Effector memory CD4-positive, alpha-beta T cell (primary cell): ENCODE measurements at regions not wholly inside any gene's neighbourhood (a gene's known extent, or its start where the extent isn't known, plus 50 kb on each side); places are given as distances from the start of the nearest gene placed in this dataset.

Experiments
- DNase-seq, 3 donors: peaks; one replicate each; pipeline ENCODE4 v3.0.0-alpha.2; 2020
- H3K27ac ChIP-seq: 2 replicates; pipeline ENCODE4 v1.7.0; 2013; ENCODE audit warnings: mild to moderate bottlenecking, low read length, moderate library complexity; ENCODE audit not compliant: insufficient read depth, poor library complexity, severe bottlenecking
- H3K27me3 ChIP-seq: replicated peaks from 2 replicates; pipeline ENCODE4 v1.7.0; 2013; ENCODE audit warnings: mild to moderate bottlenecking, low read length; ENCODE audit not compliant: insufficient read depth, control insufficient read depth, poor library complexity, severe bottlenecking
- H3K36me3 ChIP-seq: 2 replicates; pipeline ENCODE4 v1.7.0; 2013; ENCODE audit warnings: mild to moderate bottlenecking, low read length, moderate library complexity; ENCODE audit not compliant: control insufficient read depth, insufficient read depth
- H3K4me1 ChIP-seq: 2 replicates; pipeline ENCODE4 v1.7.0; 2013; ENCODE audit warnings: low read length, mild to moderate bottlenecking; ENCODE audit not compliant: control insufficient read depth, insufficient read depth, poor library complexity, severe bottlenecking
- H3K4me3 ChIP-seq: 2 replicates; pipeline ENCODE4 v1.7.0; 2013; ENCODE audit warnings: low read length, low read depth, mild to moderate bottlenecking; ENCODE audit not compliant: insufficient read depth, poor library complexity, severe bottlenecking
- H3K9me3 ChIP-seq: 2 replicates; pipeline ENCODE4 v1.7.0; 2013; ENCODE audit warnings: mild to moderate bottlenecking, low read length, moderate library complexity; ENCODE audit not compliant: control insufficient read depth

- Histone ChIP-seq H3K9me3 (no peaks in the 10 kb centered on the region), H3K4me3 (no peak overlapping the region), H3K27me3 (no peaks in the 10 kb centered on the region), H3K27ac (no peak overlapping the region), H3K4me1 (no peaks in the 10 kb centered on the region), H3K36me3 (no peaks in the 10 kb centered on the region)
- no peak for DNase-seq
Measured at GRCh38 chr4:177131736-177132135, 177.9 kb upstream of the NEIL3 start.

DNA sequence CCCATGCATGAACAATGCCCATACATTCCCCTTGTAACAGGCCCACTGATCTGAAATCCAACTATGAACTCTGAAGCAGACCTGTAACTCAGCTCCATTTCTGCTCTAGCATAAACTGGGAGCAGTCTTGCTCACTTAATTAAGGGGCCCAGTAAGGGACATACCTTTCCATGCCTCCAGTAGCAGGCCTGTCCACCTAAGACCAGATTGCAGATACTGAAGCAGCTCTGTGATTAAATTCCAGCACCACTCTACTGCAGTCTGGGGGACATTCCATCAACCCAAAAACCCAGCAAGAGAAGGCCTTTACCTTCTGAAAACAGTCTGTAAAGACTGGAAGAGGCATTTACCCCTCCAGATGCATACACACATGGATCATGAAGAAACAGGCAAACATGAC is 162.0 kb upstream of the NEIL3 start:
- no peaks in the 10 kb centered on the region for H3K36me3 ChIP-seq
- DNase-seq, result no peak
- H3K4me1 ChIP-seq, result no peaks in the 10 kb centered on the region
- H3K27me3 ChIP-seq, result no peaks in the 10 kb centered on the region
- no peaks in the 10 kb centered on the region for H3K9me3 ChIP-seq
- H3K27ac ChIP-seq, result no peak overlapping the region
- H3K4me3 ChIP-seq, result no peak overlapping the region

DNA sequence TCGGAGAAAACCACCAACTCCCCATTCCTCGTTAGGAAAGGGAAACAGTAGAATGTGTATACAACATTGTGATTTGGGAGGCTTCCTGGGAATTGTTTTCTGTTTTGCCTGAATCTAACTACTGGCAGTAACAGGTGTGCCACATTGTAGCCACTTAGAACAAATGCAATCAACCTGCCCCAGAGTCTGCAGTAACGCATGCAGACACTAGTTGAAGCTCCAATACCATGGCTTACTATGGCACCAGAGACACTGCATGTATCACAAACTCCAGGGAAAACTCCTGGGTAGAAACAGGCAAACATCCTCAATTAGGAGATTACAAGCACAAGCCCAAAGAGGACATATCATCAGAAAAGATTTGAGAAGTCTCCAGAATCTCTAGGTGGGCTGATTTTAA is 154.2 kb upstream of the NEIL3 start:
- no peaks in the 10 kb centered on the region for H3K4me1 ChIP-seq
- no peak overlapping the region for H3K27ac ChIP-seq
- DNase-seq, result no peak
- H3K4me3 ChIP-seq, result no peak overlapping the region
- H3K36me3 ChIP-seq, result no peaks in the 10 kb centered on the region
- H3K9me3 ChIP-seq, result no peaks in the 10 kb centered on the region
- no peaks in the 10 kb centered on the region for H3K27me3 ChIP-seq

GRCh38 chr4:177159600-177159999 is 150.1 kb upstream of the NEIL3 start:
- H3K4me3 ChIP-seq, result no peak overlapping the region
- H3K27ac ChIP-seq, result no peak overlapping the region
- DNase-seq, result no peak
- no peaks in the 10 kb centered on the region for H3K9me3 ChIP-seq
- H3K36me3 ChIP-seq, result no peaks in the 10 kb centered on the region
- no peaks in the 10 kb centered on the region for H3K4me1 ChIP-seq
- no peaks in the 10 kb centered on the region for H3K27me3 ChIP-seq

DNA sequence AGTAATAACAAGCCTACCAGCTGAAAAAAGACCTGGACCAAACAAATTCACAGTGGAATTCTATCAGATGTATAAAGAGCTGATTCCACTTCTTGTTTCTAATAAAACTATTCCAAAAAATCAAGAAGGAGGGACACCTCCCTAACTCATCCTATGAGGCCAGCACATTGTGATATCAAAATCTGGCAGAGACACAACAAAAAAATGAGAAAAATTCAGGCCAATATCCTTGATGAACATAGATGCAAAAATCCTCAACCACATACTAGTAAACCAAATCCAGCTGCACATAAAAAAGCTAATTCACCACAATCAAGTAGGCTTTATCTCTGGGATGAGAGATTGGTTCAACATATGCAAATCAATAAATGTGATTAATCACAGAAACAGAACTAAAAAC is 147.9 kb upstream of the NEIL3 start:
- Histone ChIP-seq H3K36me3 (no peaks in the 10 kb centered on the region), H3K27me3 (no peaks in the 10 kb centered on the region), H3K27ac (no peak overlapping the region), H3K4me1 (no peaks in the 10 kb centered on the region), H3K4me3 (no peak overlapping the region), H3K9me3 (no peaks in the 10 kb centered on the region)
- DNase-seq, result no peak

DNA sequence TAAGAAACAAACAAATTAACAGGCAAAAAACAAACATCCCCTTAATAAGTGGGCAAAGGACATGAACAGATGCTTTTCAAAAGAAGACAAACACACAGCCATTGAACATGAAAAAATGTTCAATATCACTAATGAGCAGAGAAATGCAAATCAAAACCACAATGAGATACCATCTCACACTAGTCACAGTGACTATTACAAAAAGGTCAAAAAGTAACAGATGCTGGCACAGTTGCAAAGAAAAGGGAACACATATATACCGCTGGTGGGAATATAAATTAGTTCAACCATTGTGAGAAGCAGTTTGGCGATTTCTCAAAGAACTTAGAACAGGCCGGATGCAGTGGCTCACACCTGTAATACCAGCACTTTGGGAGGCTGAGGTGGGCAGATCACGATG is 146.1 kb upstream of the NEIL3 start:
- Histone ChIP-seq H3K4me1 (no peaks in the 10 kb centered on the region), H3K36me3 (no peaks in the 10 kb centered on the region), H3K9me3 (no peaks in the 10 kb centered on the region), H3K27ac (no peak overlapping the region), H3K4me3 (no peak overlapping the region), H3K27me3 (no peaks in the 10 kb centered on the region)
- DNase-seq, result no peak

GRCh38 chr4:177171588-177171987 is 138.1 kb upstream of the NEIL3 start:
- H3K9me3 ChIP-seq, result no peaks in the 10 kb centered on the region
- no peak overlapping the region for H3K4me3 ChIP-seq

DNA sequence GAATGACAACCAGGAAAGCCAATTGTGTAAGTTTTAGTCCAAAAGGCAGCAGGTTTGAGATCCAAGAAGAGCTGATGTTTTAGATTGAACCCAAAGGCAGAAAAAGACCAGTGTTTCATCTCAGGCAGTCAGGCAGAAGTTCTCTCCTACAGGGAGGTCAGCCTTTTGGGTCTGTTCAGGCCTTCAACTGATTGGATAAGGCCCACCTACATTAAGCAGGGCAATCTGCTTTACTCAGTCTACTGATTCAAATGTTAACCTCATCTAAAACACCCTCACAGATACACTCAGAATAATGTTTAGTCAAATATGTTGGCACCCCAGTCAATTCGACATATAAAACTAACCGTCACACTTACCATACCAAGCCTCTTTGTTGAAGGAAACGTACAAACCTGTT is 134.2 kb upstream of the NEIL3 start:
- Histone ChIP-seq H3K4me1 (no peaks in the 10 kb centered on the region), H3K27ac (no peak overlapping the region), H3K27me3 (no peaks in the 10 kb centered on the region), H3K4me3 (no peak overlapping the region), H3K9me3 (no peaks in the 10 kb centered on the region), H3K36me3 (no peaks in the 10 kb centered on the region)
- no peak for DNase-seq

More at GRCh38 chr4:177171588-177171987, 138.1 kb upstream of the NEIL3 start:
- DNase-seq, result no peak
- Histone ChIP-seq H3K36me3 (no peaks in the 10 kb centered on the region), H3K27me3 (no peaks in the 10 kb centered on the region), H3K27ac (no peak overlapping the region), H3K4me1 (no peaks in the 10 kb centered on the region)

DNA sequence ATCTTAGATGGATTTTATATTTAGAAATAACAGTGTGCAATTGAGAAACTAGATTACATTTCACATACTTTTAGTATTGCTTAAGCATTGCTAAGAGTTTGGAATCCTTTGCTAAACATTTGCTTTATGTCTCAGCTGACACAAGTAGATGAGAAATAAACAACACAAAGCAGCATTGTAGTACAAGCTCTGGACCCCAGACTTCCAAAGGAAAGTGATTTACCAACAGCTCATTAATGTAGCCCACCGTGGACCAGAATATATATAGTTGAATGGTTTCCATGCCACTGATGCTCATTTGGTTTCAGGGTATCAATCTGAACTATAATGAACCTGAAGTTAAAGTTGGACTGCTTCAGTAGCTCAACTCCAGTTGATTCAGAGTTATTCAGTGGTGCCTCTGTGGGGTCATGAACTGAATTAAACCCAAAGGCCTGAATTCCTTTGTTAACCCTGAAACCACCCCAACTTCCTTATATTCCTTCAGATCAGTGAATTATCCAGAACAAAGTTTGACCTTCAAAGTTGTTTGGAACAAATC is 132.1 kb upstream of the NEIL3 start:
- no peak overlapping the region for H3K4me3 ChIP-seq
- H3K27me3 ChIP-seq, result no peaks in the 10 kb centered on the region
- no peaks in the 10 kb centered on the region for H3K4me1 ChIP-seq
- H3K27ac ChIP-seq, result no peak overlapping the region
- H3K36me3 ChIP-seq, result no peaks in the 10 kb centered on the region
- no peak for DNase-seq
- H3K9me3 ChIP-seq, result no peaks in the 10 kb centered on the region

DNA sequence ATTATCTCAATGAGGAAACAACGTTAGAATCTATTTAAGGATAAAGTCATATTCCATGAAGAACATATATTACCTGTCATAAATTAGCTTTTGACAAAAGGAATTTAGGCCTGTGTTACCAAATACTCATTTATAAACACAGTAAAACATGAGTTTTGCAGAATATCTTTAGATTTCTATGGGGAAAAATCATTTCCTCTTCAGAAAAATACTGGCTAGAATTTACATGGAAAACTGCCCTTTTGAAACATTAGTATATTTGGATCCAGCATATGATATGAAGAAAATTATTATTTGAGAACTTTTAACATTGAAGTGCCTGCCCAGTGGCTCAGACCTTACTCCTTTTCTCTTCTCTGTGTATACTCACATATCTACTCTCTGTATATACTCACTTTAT is 131.4 kb upstream of the NEIL3 start:
- Histone ChIP-seq H3K36me3 (no peaks in the 10 kb centered on the region), H3K9me3 (no peaks in the 10 kb centered on the region), H3K27me3 (no peaks in the 10 kb centered on the region), H3K4me1 (no peaks in the 10 kb centered on the region), H3K4me3 (no peak overlapping the region), H3K27ac (no peak overlapping the region)
- no peak for DNase-seq

DNA sequence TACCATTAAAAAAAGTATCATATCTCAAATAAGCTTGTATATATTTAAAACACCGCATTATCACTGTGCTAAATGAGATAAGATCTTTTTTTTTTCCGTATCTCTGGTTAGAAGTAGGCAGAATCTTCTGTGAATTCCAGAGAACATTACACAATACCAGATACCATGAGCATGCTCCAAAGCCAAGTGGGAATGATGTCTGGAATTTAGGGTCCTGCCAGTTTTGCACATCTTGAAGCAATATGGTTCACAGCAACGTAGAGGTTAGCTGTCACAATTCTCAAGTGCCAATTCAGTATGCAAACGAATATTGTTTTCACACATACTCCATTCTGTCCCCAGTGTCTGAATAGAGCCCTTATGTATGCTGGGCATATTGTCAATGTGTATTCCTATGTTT is 127.5 kb upstream of the NEIL3 start:
- Histone ChIP-seq H3K27me3 (no peaks in the 10 kb centered on the region), H3K9me3 (no peaks in the 10 kb centered on the region), H3K4me1 (no peaks in the 10 kb centered on the region), H3K27ac (no peak overlapping the region), H3K36me3 (no peaks in the 10 kb centered on the region), H3K4me3 (no peak overlapping the region)
- DNase-seq, result no peak
